RWPE2 (cell line): ENCODE measurements at regions not wholly inside any gene's neighbourhood (a gene's known extent, or its start where the extent isn't known, plus 50 kb on each side); places are given as distances from the start of the nearest gene placed in this dataset.
"Not testable (repeated sequence)": the region's sequence is repeated elsewhere in the genome, so short reads cannot be mapped to it uniquely, and the experiment has no call there.

Experiments
- ATAC-seq: fragments of 200-7000 bp; cut with Tn5 transposase; 3 replicates; pipeline ENCODE4 v1.9.1; 2021; ENCODE audit warnings: low read depth
- DNase-seq: peaks from one replicate; pipeline ENCODE4 v3.0.0-alpha.2; 2020; ENCODE audit warnings: low spot score
- H3K27ac ChIP-seq: fragments of 450-650 bp; 2 replicates; pipeline ENCODE4 v1.5.1; 2017; ENCODE audit warnings: mild to moderate bottlenecking; ENCODE audit not compliant: poor library complexity, severe bottlenecking
- H3K27me3 ChIP-seq: fragments of 250-450 bp; sonication (Bioruptor Pico); 2 replicates; pipeline ENCODE4 v1.5.1; 2021; ENCODE audit warnings: mild to moderate bottlenecking, moderate library complexity; ENCODE audit not compliant: insufficient read depth, poor library complexity, severe bottlenecking
- H3K36me3 ChIP-seq: fragments of 250-450 bp; sonication (Bioruptor Pico); 2 replicates; pipeline ENCODE4 v1.5.1; 2020; ENCODE audit warnings: low read depth, mild to moderate bottlenecking, moderate library complexity
- H3K4me1 ChIP-seq: fragments of 250-450 bp; sonication (Bioruptor Pico); 2 replicates; pipeline ENCODE4 v1.5.1; 2021; ENCODE audit warnings: mild to moderate bottlenecking, moderate library complexity; ENCODE audit not compliant: insufficient read depth, poor library complexity, severe bottlenecking
- H3K4me3 ChIP-seq: fragments of 250-450 bp; sonication (Bioruptor Pico); 2 replicates; pipeline ENCODE4 v1.5.1; 2021; ENCODE audit warnings: mild to moderate bottlenecking, moderate library complexity; ENCODE audit not compliant: severe bottlenecking
- H3K9me3 ChIP-seq: fragments of 250-450 bp; sonication (Bioruptor Pico); 2 replicates; pipeline ENCODE4 v1.5.1; 2021; ENCODE audit warnings: mild to moderate bottlenecking, moderate library complexity; ENCODE audit not compliant: severe bottlenecking
- CTCF ChIP-seq: fragments of 450-650 bp; IDR thresholded peaks from one replicate; pipeline ENCODE4 v1.5.1; 2017; ENCODE audit warnings: mild to moderate bottlenecking, moderate library complexity; ENCODE audit not compliant: poor library complexity, severe bottlenecking

- H3K4me1 ChIP-seq, H3K36me3 ChIP-seq, H3K27ac ChIP-seq, ATAC-seq, H3K27me3 ChIP-seq, H3K9me3 ChIP-seq, DNase-seq, H3K4me3 ChIP-seq: not testable (repeated sequence)
Observed at GRCh38 chr1:121558034-121558433, 373.3 kb downstream of the SRGAP2C start.

- no peaks in the 10 kb centered on the region for H3K27me3 ChIP-seq
- H3K4me3 ChIP-seq = no peak overlapping the region
- no peaks in the 10 kb centered on the region for H3K36me3 ChIP-seq
- ATAC-seq = peak; percentile 90
- no peak for TF ChIP-seq CTCF
- H3K4me1 ChIP-seq = peaks cover 5% of the 10 kb centered on the region
- DNase-seq = no peak
- no peak overlapping the region for H3K27ac ChIP-seq
- no peaks in the 10 kb centered on the region for H3K9me3 ChIP-seq
Observed at GRCh38 chr1:121558514-121558913, 373.7 kb downstream of the SRGAP2C start.

GRCh38 chr1:121566346-121566745 lies 381.6 kb downstream of the SRGAP2C start:
- H3K27ac ChIP-seq = no peak overlapping the region
- ATAC-seq (no peak), DNase-seq (no peak)
- no peak for TF ChIP-seq CTCF
- H3K9me3 ChIP-seq = no peaks in the 10 kb centered on the region
- H3K4me3 ChIP-seq = no peak overlapping the region
- no peaks in the 10 kb centered on the region for H3K27me3 ChIP-seq
- H3K36me3 ChIP-seq = no peaks in the 10 kb centered on the region
- H3K4me1 ChIP-seq = no peaks in the 10 kb centered on the region

- ATAC-seq = no peak
- no peak for TF ChIP-seq CTCF
- no peak overlapping the region for H3K27ac ChIP-seq
- no peak for DNase-seq
- no peak overlapping the region for H3K4me3 ChIP-seq
- no peaks in the 10 kb centered on the region for H3K27me3 ChIP-seq
- no peaks in the 10 kb centered on the region for H3K9me3 ChIP-seq
- no peaks in the 10 kb centered on the region for H3K36me3 ChIP-seq
- H3K4me1 ChIP-seq = peaks cover 8% of the 10 kb centered on the region
Observed at GRCh38 chr1:121569428-121569827, 384.7 kb downstream of the SRGAP2C start.

GRCh38 chr1:121573881-121574504 lies 389.2 kb downstream of the SRGAP2C start:
- ATAC-seq = peak; percentile 98
- not testable (repeated sequence) for H3K27me3 ChIP-seq, H3K4me3 ChIP-seq, H3K36me3 ChIP-seq, H3K9me3 ChIP-seq, H3K4me1 ChIP-seq
- peak overlapping the region; percentile 80 for H3K27ac ChIP-seq
- peak; percentile 36 for DNase-seq

- H3K4me1 ChIP-seq, DNase-seq, ATAC-seq, H3K27me3 ChIP-seq, H3K9me3 ChIP-seq, H3K36me3 ChIP-seq, H3K4me3 ChIP-seq: not testable (repeated sequence)
- peak overlapping the region; percentile 80 for H3K27ac ChIP-seq
Observed at GRCh38 chr1:121574505-121574899, 389.7 kb downstream of the SRGAP2C start.

GRCh38 chr1:121582898-121583297 lies 398.1 kb downstream of the SRGAP2C start:
- DNase-seq, H3K9me3 ChIP-seq, H3K27me3 ChIP-seq, H3K36me3 ChIP-seq, ATAC-seq, H3K4me3 ChIP-seq, H3K27ac ChIP-seq: not testable (repeated sequence)
- H3K4me1 ChIP-seq = peaks cover 12% of the 10 kb centered on the region
